HG03095 (cell line): ENCODE measurements at regions not wholly inside any gene's neighbourhood (a gene's known extent, or its start where the extent isn't known, plus 50 kb on each side); places are given as distances from the start of the nearest gene placed in this dataset.
"Not testable (repeated sequence)": the region's sequence is repeated elsewhere in the genome, so short reads cannot be mapped to it uniquely, and the experiment has no call there.

Source experiments
- ATAC-seq: cut with Tn5 transposase; IDR thresholded peaks from one replicate; pipeline ENCODE4 v1.9.1; 2021; ENCODE audit warnings: moderate library complexity; ENCODE audit not compliant: unreplicated experiment

DNA sequence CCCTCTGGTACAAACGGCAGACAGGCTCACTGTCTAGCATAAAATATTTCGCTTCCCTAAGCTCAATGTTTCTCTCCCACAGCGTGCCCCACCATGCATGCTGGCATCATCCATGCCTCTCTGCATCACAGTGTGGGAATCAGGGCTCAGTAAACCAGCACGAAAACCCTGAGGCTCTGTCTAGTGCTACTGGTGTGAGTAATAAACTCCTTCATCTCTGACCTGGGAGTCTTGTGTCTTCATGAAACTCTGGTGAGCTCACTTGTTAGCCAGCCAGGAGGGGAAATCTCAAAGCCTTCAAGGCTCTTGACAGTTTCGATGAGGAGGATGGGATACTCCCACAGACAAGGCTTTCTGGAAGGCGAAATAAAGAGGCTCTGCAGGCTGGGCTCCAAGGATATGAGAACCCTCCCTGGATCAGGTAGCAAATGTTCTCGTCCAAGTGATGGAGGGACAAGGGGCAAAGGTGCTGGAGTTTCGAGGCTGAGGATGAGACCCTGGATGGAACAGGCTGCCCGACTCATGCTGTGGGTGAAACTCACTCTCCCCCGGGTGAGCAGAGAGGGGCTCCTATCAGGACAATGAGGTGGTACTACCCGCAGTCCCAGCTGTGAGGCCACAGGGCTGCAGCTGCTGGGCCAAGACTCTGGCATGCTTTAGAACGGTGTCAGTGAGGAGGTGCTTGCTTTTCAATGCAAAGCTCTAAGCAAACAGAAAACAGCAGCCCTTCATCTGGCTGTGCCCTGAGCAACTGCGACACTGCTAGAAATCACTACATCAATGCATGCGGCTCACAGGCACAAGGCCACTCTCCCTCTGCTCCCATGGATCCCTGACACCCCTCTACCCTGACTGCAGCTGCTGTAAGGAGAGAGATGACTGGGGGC lies 69.3 kb downstream of the SHANK2 start:
- ATAC-seq, result no peak

- no peak for ATAC-seq
Observed at GRCh38 chr11:71181566-71181965, 70.8 kb downstream of the SHANK2 start.

DNA sequence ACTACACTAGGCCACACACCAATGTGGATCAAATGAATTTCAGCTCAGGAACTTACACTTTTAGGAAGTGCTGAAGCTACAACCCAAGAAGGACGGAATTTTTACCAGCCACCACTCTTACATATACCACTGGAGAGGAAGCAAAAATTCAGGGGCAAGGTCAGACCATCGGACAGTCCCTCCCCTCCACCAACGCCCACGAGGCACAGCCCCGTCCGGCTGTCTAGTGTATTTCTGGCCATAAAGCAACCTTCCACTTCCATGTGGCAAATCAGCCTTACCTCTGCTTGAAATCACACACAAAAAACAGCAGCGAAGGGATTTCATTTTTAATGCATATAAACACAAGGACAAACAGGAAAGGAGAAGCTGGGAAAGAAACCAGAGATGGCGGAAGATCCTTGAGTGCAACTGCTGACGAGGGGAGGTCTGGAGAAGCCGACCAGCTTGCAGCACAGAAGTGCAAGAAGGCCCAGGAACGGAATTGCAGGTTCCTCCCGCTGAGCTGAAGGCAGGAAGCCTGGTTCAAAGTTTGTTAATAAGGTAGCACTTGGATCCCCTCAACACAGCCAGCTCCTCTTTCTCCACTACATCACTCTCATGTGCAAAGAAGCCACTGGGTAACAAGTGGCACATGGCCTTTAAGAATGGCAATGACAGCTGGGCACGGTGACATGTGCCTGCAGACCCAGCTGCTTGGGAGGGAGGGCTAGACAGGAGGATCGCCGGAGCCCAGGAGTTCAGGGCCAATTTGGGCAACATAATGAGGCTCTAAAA lies 71.5 kb downstream of the SHANK2 start:
- ATAC-seq, result no peak

DNA sequence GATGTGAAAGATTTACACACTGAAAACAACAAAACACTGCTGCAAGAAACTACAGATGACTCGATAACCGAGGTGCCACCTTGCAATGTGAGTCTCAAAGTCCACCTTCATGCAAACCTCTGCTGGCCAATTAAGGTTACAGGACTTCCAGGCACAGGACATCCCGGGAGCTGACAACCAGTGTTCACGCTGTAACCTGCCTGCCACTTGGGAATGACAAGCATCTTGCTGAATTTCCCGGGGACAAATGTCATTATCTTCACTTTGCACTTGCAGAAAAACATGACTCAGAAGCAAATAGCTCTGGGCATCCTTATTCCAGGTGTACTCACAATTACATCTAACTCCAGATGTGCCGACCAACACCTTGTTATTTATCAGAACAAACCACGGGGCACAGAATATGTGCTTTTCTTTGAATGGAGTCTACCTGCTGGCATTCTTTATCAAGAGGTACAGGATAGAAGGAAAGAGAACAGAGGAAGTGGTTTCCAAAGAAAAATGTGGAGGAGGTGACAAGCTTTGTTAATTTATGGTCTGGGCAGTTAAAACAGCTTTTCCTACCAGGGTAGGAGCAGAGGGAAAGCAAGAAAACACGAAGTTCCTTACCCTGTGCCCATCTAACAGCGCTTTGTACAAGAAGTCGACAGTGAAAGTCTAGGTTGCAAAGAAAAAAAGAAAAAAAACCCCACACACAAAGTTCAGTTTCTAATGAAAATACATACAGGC lies 72.3 kb downstream of the SHANK2 start:
- no peak for ATAC-seq

- ATAC-seq, result no peak
Observed at GRCh38 chr11:71178076-71178475, 74.3 kb downstream of the SHANK2 start.

DNA sequence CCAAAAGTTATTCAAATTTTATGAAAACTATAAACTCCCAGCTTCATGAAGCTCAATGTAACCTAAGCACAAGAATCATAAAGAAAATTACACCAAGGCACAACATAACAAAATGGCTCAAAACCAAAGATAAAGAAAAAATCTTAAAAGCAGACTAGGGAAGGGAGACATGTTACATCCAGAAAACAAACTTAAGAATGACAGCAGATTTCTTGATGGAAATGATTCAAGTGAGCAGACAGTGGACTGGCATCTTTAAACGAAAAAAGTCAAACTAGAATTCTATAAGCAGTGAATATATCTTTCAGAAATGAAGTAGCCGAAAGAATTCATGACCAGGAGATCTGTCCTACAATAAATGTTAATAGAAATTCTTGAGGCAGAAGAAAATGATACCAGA lies 75.6 kb downstream of the SHANK2 start:
- ATAC-seq, result no peak

- ATAC-seq, result no peak
Observed at GRCh38 chr11:71173709-71174108, 78.7 kb downstream of the SHANK2 start.

DNA sequence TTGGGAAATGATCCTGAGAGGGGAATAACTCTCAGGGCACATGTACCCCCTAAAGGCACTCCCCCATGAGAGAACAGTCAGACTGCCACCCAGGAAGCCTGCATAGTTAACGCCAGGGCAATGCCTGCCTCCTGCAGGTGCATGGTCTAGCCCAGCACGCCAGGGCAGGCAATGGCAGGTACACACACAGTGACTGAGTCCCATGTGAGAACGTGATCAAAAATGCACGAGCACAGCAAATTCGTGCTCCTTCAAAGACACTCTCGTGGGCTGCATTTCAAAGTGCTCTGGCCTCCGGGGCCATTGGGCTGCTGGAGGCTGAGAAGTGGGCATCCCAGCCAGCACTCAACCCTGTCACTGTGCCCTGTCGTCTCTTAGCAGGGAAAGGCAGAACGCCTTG lies 79.7 kb downstream of the SHANK2 start:
- ATAC-seq, result no peak

DNA sequence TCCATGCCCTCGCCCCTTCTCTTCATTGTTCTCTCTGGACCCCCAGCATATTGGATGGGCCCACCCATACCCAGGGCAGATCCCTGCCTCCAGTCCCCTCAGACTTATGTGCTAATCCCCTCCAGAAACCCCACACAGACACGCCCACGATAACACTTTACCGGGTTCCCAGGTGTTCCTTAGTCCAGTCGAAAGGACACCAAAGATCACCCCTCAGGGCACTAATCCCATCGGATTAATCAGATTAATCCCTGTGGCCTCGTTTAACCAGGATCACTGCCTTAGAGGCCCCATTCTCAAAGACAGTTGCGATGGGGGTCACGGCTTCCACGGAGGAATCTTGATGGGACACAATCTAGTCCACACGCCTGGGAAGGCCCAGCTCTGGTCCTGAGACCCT lies 80.8 kb downstream of the SHANK2 start:
- no peak for ATAC-seq

DNA sequence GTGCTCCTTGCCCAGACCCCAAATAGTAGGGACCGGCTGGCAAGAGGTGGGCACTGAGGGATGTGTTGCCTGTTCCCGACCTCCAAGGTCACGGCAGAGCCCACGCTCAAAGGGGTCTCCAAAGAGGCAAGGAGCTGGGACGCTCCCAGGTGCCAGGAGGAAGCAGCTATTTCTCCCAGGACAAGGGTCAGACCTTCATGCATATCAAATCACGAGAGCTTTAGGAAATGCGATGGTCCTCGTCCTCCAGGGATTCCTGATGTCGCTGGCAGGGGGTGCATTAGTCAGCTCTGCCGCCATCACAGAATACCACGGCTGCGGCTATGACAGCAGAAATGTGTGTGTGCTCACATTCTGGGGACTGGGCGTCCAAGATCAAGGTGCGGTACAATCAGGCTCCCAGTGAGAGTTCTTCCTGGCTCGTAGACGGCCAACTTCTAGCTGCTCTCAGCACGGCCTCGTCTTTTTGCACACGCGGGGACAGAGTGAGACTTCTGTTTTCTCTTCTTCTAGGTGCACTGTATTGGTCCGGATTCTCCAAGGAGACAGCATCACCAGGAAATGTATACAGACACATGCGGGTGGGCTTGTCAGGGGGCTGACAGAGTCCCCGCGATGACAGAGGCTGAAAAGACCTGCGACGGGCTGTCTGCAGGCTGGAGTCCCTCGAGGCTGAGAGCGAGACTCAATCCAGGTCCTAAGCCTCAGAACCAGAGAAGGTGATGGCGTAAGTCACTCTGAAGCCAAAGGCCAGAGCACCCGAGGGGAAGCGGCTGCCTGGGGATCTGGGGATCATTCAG lies 81.6 kb downstream of the SHANK2 start:
- no peak for ATAC-seq

DNA sequence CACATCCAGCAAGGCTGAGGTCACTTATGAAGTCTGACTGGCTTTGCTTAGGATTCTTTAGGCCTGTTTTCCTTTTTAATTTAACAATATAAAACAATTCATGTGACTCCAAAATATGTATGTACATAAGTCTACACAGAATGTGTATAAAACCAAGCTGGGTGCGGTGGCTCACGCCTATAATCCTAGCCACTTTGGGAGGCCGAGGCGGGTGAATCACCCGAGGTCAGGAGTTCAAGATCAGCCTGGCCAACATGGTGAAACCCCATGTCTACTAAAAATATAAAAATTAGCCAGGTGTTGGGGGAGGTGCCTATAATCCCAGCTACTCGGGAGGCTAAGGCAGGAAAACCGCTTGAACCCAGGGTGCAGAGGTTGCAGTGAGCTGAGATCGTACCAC lies 83.1 kb downstream of the SHANK2 start:
- ATAC-seq, result no peak

- ATAC-seq, result not testable (repeated sequence)
Observed at GRCh38 chr11:71167814-71168213, 84.6 kb downstream of the SHANK2 start.

DNA sequence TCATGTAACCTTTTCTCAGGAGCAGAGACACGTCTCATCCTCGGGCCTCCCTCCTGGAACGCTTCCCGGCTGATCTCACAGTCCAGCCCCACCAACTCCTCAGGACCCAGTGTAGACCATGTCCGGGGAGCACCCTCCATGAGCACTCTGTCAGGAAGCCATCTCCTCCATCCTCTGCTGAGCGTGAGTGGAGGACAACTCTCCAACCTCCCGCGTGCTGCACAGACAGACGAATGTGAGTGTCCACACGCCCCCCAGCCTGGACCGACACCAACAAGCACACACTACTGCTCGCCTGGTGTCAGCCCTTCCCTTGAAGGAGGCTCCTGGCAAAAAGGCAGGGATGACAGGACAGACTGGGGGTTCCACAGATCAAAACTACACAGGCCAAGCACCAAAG lies 86.6 kb downstream of the SHANK2 start:
- ATAC-seq, result no peak

GRCh38 chr11:71164621-71165020 lies 87.8 kb downstream of the SHANK2 start:
- no peak for ATAC-seq

- ATAC-seq, result no peak
Observed at GRCh38 chr11:71164186-71164585, 88.2 kb downstream of the SHANK2 start.

- ATAC-seq, result no peak
Observed at GRCh38 chr11:71163371-71163770, 89.0 kb downstream of the SHANK2 start.

- no peak for ATAC-seq
Observed at GRCh38 chr11:71158936-71159335, 93.4 kb downstream of the SHANK2 start.

GRCh38 chr11:71157676-71158075 lies 94.7 kb downstream of the SHANK2 start:
- not testable (repeated sequence) for ATAC-seq

GRCh38 chr11:71156301-71156700 lies 96.1 kb downstream of the SHANK2 start:
- ATAC-seq, result no peak

GRCh38 chr11:71155846-71156245 lies 96.5 kb downstream of the SHANK2 start:
- no peak for ATAC-seq
